Prostate gland (tissue), 2 donors: ENCODE measurements at regions not wholly inside any gene's neighbourhood (a gene's known extent, or its start where the extent isn't known, plus 50 kb on each side); places are given as distances from the start of the nearest gene placed in this dataset.
"Not testable (repeated sequence)": the region's sequence is repeated elsewhere in the genome, so short reads cannot be mapped to it uniquely, and the experiment has no call there.

Experiments used
- DNase-seq: peaks from one replicate; pipeline ENCODE4 v3.0.0-alpha.2; 2019; ENCODE audit warnings: low spot score
- H3K27ac ChIP-seq, 2 donors: fragments of 200-600 bp; sonication (generic); 2 replicates each; pipeline ENCODE4 v1.5.1; 2017 to 2019
- H3K27me3 ChIP-seq: fragments of 200-600 bp; sonication (generic); replicated peaks from 2 replicates; pipeline ENCODE4 v1.5.1; 2019; ENCODE audit not compliant: insufficient read depth
- H3K36me3 ChIP-seq, 2 donors: fragments of 200-600 bp; sonication (generic); 1 replicate in 1 of 2; 2 replicates in 1 of 2; pipeline versions ENCODE4 v1.5.1 to v1.8.1; 2017 to 2019
- H3K4me1 ChIP-seq: fragments of 200-600 bp; sonication (generic); replicated peaks from 2 replicates; pipeline ENCODE4 v1.5.1; 2019
- H3K4me3 ChIP-seq, 2 donors: fragments of 200-600 bp; sonication (generic); 2 replicates each; pipeline ENCODE4 v1.5.1; 2017 to 2019
- H3K9me3 ChIP-seq: fragments of 200-600 bp; sonication (generic); 2 replicates; pipeline ENCODE4 v1.5.1; 2017
- POLR2AphosphoS5 ChIP-seq: sonication (generic); formaldehyde crosslinking; IDR thresholded peaks from one replicate; pipeline ENCODE4 v1.6.1; 2017; ENCODE audit warnings: antibody characterized with exemption
- WGBS: methylation state at CpG from one replicate; pipeline ENCODE4 v1.1.5; 2018; 5-methylcytosine and 5-hydroxymethylcytosine counted together
- intact Hi-C: fragments of 100-400 bp; cut with DNase I; formaldehyde crosslinking; loops from one replicate; pipeline ENCODE4 v1.14.2; 2022

DNA sequence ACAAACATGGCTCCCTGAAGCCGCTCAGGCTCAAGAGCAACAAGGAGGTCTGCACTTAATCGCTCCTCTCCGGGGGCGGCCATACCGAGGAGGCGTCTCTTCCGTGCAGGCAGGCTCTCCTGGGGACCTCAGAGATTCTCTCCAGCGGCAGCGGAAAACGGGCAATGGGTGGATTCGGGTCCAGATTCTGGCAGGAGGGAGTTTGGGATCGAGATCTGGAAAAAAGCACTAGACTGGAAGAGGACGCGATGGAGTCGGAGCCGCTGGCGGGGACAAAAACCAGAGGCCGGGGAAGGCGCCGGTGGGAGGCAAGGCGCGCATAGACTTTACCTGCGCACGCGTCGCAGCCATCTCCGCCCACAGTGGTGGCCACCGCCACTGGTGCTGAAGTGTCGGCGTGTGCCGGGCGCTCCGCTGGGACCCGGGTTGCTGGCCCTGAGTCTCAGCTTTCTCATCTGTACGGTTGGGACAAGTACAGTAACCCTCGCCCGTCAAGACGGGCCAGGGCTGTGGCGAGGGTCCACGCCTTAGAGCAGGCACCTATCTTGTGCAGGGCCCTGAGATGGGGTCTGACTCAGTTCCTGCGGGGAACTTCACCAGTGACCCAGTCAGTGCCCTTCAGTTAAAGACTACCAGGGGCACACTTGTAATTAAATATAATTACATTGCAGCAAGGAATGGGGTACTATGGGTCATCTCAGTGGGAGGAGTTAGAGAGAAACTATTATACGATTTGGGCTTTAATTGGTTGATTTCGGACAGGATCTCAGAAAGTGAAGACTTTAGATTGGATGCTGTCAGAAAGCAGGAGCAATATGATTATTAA lies 454.1 kb downstream of the SPATA31A1 start:
- peak; percentile 45 for TF ChIP-seq POLR2AphosphoS5
- H3K4me1 ChIP-seq, H3K27me3 ChIP-seq, intact Hi-C loops, H3K9me3 ChIP-seq, H3K36me3 ChIP-seq: not testable (repeated sequence)
- Histone ChIP-seq H3K27ac (peak overlapping the region; percentile 88 to 89), H3K4me3 (peak overlapping the region; percentile 42 to 59)
- 2% methylated on average over 41 of the region's 43 CpGs for WGBS
- peak; percentile 74 for DNase-seq

GRCh38 chr9:39810401-39810800 lies 454.9 kb downstream of the SPATA31A1 start:
- intact Hi-C loops, H3K27ac ChIP-seq: not testable (repeated sequence)
- 100% methylated on average over 2 of the region's 3 CpGs for WGBS

GRCh38 chr9:39811615-39812014 lies 456.1 kb downstream of the SPATA31A1 start:
- H3K9me3 ChIP-seq, H3K27ac ChIP-seq, H3K4me1 ChIP-seq, DNase-seq, intact Hi-C loops, H3K4me3 ChIP-seq, H3K36me3 ChIP-seq, H3K27me3 ChIP-seq: not testable (repeated sequence)
- 89% methylated on average over 3 of the region's 3 CpGs for WGBS

More at GRCh38 chr9:39810401-39810800, 454.9 kb downstream of the SPATA31A1 start:
- not testable (repeated sequence) for H3K4me3 ChIP-seq, H3K9me3 ChIP-seq, H3K4me1 ChIP-seq, DNase-seq, H3K36me3 ChIP-seq, H3K27me3 ChIP-seq

DNA sequence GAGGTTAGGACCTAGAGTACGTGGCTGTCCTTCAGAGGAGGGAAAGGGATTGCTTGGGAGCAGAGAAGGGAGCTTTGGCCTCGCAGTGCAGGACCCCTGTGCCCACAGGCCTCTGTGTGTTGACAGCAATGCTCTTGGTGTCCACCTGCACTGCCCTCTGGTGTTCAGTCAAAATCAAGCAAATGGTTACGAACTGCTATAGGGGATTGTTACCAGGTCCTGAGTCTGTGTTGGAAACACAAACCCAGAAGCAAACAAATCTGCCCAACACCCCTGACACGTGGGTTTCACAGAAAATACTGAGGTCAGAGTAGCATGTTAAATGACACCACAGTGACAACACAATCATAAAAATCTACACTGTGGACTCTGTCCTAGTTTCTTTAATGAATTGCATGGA lies 473.0 kb downstream of the SPATA31A1 start:
- H3K27ac ChIP-seq, H3K4me1 ChIP-seq, H3K36me3 ChIP-seq, H3K9me3 ChIP-seq, H3K27me3 ChIP-seq, H3K4me3 ChIP-seq, intact Hi-C loops, DNase-seq: not testable (repeated sequence)
- 69% methylated on average over 2 of the region's 4 CpGs for WGBS
